ENCODE measurements at regions not wholly inside any gene's neighbourhood (a gene's known extent, or its start where the extent isn't known, plus 50 kb on each side); places are given as distances from the start of the nearest gene placed in this dataset.
"Not testable (repeated sequence)": the region's sequence is repeated elsewhere in the genome, so short reads cannot be mapped to it uniquely, and the experiment has no call there.

- no peak for DNase-seq
Observed at GRCh38 chr3:6242104-6242503, 618.8 kb upstream of the GRM7 start.

GRCh38 chr3:6248528-6248927 is 612.4 kb upstream of the GRM7 start:
- DNase-seq: no peak

- no peak for DNase-seq
Observed at GRCh38 chr3:6249679-6250078, 611.2 kb upstream of the GRM7 start.

- DNase-seq: peak in 1 of 2 donors; percentile 3
Observed at GRCh38 chr3:6250167-6250566, 610.7 kb upstream of the GRM7 start.

- no peak for DNase-seq
Observed at GRCh38 chr3:6251612-6252400, 609.1 kb upstream of the GRM7 start.

DNA sequence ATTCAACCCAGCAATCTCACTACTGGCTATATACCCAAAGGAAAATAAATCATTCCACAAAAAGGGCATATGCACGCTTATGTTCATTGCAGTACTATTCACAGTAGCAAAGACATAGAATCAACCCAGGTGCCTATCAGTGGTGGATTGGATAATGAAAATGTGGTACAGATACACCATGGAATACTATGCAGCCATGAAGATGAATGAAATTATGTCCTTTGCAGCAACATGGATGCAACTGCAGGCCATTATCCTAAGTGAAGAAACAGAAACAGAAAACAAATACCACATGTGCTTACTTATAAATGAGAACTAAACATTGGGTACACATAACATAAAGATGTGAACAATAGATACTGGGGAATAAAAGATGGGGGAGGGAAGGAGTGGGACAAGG is 606.4 kb upstream of the GRM7 start:
- no peak for DNase-seq

- DNase-seq: no peak
Observed at GRCh38 chr3:6255229-6255628, 605.7 kb upstream of the GRM7 start.

- no peak for DNase-seq
Observed at GRCh38 chr3:6260551-6261191, 600.2 kb upstream of the GRM7 start.

- no peak for DNase-seq
Observed at GRCh38 chr3:6262010-6262409, 598.9 kb upstream of the GRM7 start.

- no peak for DNase-seq
Observed at GRCh38 chr3:6264036-6264435, 596.9 kb upstream of the GRM7 start.

DNA sequence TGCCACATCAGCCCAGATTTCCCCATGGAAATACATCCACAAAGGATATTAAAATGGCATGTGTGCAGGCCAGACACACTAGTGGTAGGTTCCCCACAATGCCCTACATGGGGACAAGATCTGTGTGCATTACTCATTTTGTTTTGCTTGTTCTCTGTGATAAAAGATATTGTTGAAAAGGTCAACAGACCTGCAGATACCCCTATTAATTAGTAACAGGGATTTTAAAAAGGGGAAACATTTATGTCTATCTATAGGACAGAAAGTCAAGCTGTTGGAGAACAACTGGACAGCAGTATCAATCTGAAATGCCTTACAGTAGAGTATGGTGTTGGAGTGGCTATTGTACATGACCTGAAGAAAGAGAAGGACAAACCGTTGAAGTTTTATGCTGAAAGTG is 596.0 kb upstream of the GRM7 start:
- DNase-seq: no peak

- no peak for DNase-seq
Observed at GRCh38 chr3:6266135-6266534, 594.8 kb upstream of the GRM7 start.

DNA sequence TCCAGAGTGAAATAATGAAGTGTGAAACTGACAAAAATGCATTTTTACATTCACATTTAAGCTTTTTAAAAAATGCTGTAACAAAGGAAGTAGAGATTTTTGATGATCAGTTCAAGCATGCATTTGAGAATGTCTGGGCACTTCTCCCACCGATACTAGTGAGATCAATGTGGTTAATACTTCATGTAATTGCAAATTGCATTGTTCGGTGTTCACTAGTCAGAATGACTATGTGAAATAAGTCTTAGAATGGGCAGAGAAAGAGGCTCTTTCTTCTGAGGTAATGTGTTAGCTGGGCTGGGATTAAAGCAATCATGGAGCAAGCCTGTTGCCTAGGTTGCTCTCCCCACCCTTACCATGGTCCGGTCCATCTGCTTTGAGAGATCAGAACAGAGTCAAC is 587.0 kb upstream of the GRM7 start:
- no peak for DNase-seq

DNA sequence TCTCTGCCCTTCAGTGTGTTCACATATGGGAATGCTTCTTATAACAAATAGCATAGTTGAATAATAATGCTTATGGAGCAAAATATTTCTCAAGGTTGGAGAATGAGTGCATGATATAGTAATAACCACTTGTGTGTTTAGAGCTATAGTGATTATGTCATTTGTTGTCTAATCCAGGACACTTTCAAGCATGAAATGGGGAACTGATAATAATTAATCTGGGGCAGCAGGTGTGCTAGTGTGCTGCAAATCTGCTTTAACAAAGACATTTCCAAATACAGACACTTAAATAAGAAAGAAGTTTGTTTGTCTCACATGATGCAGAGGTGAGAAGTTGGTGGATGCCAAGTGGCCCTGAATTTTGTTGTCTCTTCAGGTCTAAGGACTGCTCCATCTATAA is 579.3 kb upstream of the GRM7 start:
- DNase-seq: no peak

DNA sequence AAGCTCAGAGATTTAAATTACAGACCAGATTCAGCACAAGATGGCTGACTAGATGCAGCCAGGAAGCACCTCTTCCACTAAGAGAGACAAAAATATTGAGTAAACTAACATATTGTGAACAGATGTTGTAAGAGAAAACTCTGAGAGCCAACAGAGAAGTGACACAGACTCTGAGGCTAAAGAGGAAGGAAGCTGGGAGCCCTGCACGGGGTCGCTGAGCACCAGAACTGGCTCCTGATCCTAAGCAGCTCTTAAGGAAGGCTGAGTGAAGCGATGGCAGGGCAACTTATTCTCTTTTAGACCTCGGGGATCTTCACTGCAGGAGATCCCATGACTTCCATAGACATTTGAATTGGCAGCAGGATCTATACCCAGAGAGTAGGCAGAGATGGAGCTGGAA is 578.0 kb upstream of the GRM7 start:
- no peak for DNase-seq

DNA sequence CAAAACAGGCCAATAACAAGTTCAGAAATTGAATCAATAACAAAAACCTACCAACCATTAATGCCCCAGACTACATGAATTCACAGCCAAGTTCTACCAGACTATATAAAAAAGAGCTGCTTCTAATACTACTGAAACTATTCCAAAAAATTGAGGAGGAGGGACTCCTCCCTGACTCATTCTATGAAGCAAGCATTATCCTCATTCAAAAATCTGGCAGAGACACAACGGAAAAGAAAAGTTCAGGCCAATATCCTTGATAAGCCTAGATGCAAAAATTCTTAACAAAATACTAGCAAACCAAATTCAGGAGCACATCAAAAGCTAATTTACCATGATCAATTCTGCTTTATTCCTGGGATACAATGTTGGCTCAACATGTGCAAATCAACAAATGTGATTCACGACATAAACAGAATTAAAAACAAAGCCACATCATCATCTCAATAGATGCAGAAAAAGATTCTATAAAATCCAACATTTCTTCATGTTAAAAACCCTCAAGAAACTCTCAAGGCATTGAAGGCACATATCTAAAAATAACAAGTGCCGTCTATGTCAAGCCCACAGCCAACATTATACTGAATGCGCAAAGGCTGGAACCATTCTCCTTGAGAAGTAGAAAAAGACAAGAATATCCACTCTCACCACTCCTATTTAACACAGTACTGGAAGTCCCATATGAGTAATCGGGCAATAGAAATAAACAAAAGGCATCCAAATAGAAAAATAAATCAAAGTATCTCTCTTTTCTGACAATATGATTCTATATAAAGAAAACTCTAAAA is 573.6 kb upstream of the GRM7 start:
- DNase-seq: no peak

DNA sequence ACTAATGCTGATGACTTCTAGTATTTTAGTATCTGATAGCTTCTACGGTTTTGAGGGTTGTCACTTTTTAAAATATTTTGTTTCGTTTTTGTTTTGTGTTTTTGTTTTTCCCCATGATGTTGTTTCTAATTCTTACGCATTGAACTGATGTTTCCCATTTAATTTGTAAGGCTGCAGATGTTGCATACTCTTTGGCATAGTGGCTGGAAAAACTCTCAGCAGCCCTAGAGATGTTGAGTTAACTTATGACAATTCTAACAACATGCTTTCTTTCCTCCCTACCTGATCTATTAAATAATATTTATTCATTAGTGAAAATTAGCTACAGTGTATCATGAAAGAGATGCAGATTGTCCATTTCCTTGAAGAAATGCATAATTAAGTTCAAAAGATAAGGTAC is 559.3 kb upstream of the GRM7 start:
- no peak for DNase-seq

- no peak for DNase-seq
Observed at GRCh38 chr3:6315906-6316305, 545.0 kb upstream of the GRM7 start.

GRCh38 chr3:6321999-6322398 is 538.9 kb upstream of the GRM7 start:
- no peak for DNase-seq

DNA sequence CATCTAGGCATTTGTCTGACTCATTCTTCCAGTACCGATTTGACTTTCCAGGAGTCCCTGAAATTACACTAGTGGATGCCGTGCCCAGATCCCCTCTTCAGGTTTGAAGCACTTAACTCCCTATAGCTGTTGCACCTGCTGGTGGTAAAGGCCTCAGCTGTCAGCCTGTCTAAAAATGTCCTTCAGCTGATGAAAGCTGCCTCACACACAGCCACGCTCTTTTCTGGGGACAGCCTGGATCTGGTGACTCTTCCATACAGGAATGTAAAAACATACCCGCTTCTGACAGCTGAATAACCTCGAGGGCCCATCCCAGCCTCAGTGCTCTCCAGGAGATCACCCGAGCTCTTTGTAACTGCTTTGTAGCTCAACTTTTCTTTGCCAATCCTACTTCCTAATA is 534.1 kb upstream of the GRM7 start:
- DNase-seq: no peak

- not testable (repeated sequence) for DNase-seq
Observed at GRCh38 chr3:6340980-6341325, 520.0 kb upstream of the GRM7 start.

- DNase-seq: no peak
Observed at GRCh38 chr3:6351752-6352151, 509.2 kb upstream of the GRM7 start.

DNA sequence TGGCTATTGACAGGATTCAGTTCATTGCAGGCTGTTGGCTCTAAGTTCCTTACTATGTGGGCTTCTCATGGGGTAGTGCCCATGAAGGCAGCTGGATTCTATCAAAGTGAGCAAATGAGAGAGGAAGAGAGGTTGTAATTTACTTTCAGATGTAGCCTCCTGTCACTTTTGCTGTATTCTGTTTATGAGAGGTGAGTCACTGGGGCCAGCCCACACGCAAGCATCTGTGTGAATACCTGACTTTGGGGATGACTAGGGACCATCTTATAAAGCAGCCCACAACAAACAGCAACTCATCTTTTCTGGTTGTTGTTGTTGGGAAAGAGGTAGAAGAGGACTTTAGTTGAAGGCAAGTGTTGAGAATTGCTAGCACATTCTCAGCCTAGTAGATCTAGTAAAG is 506.3 kb upstream of the GRM7 start:
- no peak for DNase-seq

- DNase-seq: no peak
Observed at GRCh38 chr3:6362406-6362805, 498.5 kb upstream of the GRM7 start.
